Cardiac fibroblast (primary cell): ENCODE measurements at regions not wholly inside any gene's neighbourhood (a gene's known extent, or its start where the extent isn't known, plus 50 kb on each side); places are given as distances from the start of the nearest gene placed in this dataset.

ENCODE experiments used
- DNase-seq, 2 donors: peaks; one replicate each; pipeline versions ENCODE4 v3.0.0 to v3.0.0-alpha.2; 2010; ENCODE audit warnings: low read depth in 2 of 2
- H3K4me3 ChIP-seq, 2 donors: replicated peaks in 1 of 2; 1 replicate in 1 of 2; 2 replicates in 1 of 2; pipeline ENCODE4 v1.5.1; 2011; ENCODE audit warnings: low read depth in 2 of 2, low read length in 2 of 2, mild to moderate bottlenecking in 2 of 2, moderate library complexity in 1 of 2
- TF ChIP-seq, protein P1 (sequence below): IDR thresholded peaks from one replicate; pipeline ENCODE4 v1.5.1; 2011; ENCODE audit warnings: low read depth, mild to moderate bottlenecking, low read length, inconsistent platforms

DNA sequence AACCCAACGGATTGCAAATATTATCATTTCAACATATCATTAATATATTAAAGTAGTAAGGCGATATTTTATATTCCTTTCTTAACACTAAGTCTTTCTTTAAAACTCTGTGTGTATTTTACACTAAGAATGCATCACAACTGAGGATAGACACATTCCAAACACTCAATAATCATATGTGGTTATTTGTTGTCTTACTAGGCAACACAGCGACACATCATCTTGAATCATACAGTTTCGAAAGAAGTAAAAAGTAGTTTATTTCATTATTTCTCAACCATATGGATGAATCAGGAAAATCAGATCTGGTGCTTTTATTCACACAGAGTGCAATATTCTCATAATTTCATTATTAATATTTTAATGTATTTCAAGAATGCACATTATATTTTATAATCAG is 662.4 kb downstream of the EPHA7 start:
- H3K4me3 ChIP-seq, result no peak overlapping the region
- peak; percentile 3 to 5 for DNase-seq
- TF ChIP-seq, protein P1, sequence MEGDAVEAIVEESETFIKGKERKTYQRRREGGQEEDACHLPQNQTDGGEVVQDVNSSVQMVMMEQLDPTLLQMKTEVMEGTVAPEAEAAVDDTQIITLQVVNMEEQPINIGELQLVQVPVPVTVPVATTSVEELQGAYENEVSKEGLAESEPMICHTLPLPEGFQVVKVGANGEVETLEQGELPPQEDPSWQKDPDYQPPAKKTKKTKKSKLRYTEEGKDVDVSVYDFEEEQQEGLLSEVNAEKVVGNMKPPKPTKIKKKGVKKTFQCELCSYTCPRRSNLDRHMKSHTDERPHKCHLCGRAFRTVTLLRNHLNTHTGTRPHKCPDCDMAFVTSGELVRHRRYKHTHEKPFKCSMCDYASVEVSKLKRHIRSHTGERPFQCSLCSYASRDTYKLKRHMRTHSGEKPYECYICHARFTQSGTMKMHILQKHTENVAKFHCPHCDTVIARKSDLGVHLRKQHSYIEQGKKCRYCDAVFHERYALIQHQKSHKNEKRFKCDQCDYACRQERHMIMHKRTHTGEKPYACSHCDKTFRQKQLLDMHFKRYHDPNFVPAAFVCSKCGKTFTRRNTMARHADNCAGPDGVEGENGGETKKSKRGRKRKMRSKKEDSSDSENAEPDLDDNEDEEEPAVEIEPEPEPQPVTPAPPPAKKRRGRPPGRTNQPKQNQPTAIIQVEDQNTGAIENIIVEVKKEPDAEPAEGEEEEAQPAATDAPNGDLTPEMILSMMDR, result no peak

DNA sequence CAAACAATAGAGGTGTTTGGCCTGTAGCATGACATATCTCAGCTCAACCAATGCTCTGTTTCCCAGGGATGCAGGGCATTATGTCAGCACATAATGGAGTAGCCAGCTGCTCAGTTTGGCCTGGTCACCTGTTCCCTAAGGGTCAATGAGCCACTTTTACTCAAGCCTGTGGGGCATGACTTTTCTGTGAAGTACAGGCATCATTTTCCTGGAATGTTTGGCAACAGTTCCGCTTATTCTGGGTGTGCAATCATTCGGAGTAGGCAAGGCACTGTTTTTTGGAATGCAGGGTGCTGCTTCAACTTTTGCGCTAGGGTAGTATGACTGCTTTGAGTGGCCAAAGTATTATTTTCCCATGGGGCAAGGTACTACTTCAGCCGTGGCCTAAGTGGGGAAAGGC is 665.4 kb downstream of the EPHA7 start:
- TF ChIP-seq, protein P1, result no peak
- H3K4me3 ChIP-seq, result no peak overlapping the region
- no peak for DNase-seq

DNA sequence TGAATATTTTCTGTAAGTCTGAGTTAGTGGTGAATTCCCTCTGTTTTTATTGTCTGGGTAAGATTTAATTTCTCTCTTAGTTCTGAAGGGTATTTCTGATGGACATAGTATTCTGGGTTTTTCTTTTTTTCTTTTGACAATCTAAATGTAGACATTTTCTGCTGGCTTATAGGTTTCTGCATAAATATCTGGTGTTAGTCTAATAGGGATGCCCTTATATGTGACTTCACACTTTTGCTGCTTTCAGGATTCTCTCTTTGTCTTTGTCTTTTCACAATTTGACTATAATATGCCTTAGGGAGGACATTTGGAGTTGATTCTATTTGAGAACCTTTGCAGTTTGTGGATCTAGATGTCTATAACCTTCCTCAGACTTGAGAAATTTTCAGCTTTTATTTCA is 667.2 kb downstream of the EPHA7 start:
- H3K4me3 ChIP-seq, result no peak overlapping the region
- DNase-seq, result no peak
- TF ChIP-seq, protein P1, result no peak

DNA sequence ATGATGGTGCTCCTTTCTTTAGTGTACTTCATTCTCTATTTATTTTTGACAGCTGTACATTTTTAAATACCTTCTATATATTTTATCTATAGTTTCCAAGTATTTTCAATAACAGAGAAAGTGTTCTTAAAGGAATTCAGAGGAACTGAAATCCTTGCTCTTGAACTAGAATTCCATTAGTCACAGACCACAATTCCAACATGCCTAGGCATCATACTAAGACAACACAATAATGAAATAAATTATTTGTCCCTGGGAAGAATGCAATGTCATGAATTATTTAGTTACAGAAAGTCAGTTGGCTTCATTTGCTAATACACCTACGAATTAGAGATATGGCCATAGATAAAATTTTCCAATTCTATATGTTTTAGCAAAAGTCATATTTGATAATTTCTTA is 671.2 kb downstream of the EPHA7 start:
- TF ChIP-seq, protein P1, result no peak
- no peak overlapping the region for H3K4me3 ChIP-seq
- no peak for DNase-seq

DNA sequence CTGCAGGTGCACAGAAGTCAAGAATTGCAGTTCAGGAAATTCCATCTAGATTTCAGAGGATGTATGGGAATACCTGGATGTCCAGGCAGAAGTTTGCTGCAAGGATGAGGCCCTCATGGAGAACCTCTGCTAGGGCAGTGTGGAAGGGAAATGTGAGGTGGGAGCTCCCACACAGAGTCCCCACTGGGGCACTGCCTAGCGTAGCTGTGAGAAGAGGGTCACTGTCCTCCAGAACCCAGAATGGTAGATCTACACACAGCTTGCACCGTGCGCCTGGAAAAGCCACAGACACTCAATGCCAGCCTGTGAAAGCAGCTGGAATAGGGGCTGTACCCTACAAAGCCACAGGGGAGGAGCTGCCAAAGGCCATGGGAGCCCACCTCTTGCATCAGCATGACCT is 681.4 kb downstream of the EPHA7 start:
- no peak overlapping the region for H3K4me3 ChIP-seq
- DNase-seq, result no peak
- TF ChIP-seq, protein P1, result no peak

DNA sequence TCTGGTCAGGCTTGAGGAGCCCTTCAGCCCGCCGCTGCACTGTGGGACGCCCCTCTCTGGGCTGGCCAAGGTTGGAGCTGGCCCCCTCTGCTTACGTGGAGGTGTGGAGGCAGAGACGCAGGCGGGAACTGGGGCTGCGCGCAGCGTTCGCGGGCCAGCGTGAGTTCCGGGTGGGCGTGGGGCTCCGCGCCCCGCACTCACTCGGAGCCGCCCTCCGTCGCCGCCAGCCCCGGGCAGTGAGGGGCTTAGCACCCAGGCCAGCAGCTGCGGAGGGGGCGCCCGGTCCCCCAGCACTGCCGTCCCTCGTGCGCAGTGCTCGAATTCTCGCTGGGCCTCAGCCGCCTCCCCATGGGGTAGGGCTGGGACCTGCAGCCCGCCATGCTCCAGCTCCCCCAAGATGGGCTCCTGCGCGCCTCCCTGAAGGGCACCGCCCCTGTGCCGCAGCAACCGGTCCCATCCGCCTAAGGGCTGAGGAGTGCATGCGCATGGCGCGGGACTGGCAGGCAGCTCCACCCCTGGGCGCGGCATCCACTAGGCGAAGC is 695.9 kb downstream of the EPHA7 start:
- TF ChIP-seq, protein P1, result no peak
- DNase-seq, result no peak
- no peak overlapping the region for H3K4me3 ChIP-seq

DNA sequence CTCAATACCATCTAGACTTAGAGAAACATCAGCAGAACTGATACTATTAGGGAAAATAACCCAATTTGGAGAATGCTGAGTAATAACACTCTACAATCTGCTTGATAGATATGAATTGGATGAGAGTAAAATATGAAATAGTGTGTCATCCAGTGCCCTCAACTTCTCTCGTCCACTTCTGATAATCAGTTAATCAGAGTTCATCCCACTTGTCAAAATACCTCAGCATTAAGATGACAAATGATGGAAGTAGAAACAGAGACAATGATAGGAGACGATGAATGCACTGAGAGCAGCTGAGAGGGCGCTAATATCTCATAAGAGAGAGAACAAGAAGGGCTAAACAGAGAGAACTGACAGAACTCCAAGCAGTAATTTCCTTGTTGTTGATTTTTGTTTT is 699.6 kb downstream of the EPHA7 start:
- TF ChIP-seq, protein P1, result no peak
- no peak overlapping the region for H3K4me3 ChIP-seq
- DNase-seq, result no peak
